Activated T-cell treated with anti-CD3 and anti-CD28 coated beads for 48 hours (primary cell): ENCODE measurements at regions not wholly inside any gene's neighbourhood (a gene's known extent, or its start where the extent isn't known, plus 50 kb on each side); places are given as distances from the start of the nearest gene placed in this dataset.

Experiments
- DNase-seq: peaks from one replicate; pipeline ENCODE4 v3.0.0-alpha.2; 2020; ENCODE audit warnings: low read depth

- DNase-seq, result no peak
Observed at GRCh38 chrX:65034292-65034667, 58.0 kb upstream of the ZC4H2 start.
